ENCODE measurements at regions not wholly inside any gene's neighbourhood (a gene's known extent, or its start where the extent isn't known, plus 50 kb on each side); places are given as distances from the start of the nearest gene placed in this dataset.
"Not testable (repeated sequence)": the region's sequence is repeated elsewhere in the genome, so short reads cannot be mapped to it uniquely, and the experiment has no call there.

DNA sequence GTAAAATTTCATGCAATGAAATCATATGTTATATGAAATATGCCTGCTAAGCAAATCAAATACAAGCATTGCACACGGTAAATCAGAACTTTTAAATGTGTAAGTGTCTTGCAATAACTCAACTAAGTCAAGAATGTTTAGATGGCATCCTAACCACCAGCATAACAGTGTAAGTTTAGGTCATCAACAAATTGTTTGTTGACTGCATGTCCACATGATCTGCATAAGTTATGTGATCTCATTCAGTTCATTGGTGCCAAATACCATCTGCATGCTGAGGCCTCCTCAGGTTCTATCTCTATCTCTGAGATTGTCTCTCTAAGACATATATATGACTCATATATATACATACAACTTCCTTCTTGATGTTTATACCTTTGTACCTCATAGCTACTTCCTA, 159.6 kb upstream of the STK32A start:
- DNase-seq (ENCODE audit: low read depth in 2 of 3, low spot score in 2 of 3) = no peak

DNA sequence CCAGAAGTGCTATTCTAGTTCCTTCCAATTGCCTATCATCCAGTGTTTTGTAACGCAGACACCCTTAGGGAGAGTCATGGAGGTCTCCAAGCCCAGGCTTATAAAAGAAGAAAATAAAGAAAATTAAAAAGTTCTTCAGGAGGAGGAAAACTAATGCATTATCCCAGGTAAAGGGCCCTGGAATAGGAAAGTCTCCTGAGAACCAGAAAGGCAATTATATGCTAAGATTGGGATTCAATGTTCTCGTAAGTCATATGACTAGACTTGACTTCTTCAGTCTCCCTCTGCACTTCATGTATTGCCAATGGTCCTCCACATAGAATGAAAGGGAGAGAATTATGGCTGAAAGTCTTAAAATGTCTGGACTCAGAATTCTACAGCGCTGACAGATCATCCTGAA, 154.4 kb upstream of the STK32A start:
- no peak for DNase-seq (ENCODE audit: low read depth in 2 of 3, low spot score in 2 of 3)

DNA sequence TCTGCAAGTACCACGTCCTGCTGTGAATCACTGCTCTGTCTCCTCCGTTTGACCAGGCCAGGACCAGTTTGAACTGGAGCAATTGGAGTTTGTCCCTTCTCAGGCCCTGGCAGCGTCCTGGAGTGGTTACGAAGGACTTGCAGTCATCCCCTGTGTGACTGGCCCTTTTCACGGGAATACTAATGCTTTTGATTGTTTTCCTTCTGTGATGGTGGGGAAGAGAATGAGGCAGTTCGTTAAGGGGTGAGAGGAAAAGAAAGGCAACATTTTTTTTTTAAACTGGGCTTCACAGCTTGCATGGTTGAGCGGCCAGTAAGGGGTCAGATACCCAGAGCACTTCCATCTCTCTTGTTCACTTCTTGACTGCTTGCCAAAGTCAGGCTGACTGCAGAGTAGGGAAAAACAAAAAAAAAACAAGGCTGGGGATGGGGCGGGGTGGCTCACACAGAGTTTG, 153.5 kb upstream of the STK32A start:
- DNase-seq (ENCODE audit: low read depth in 2 of 3, low spot score in 2 of 3) = no peak

DNA sequence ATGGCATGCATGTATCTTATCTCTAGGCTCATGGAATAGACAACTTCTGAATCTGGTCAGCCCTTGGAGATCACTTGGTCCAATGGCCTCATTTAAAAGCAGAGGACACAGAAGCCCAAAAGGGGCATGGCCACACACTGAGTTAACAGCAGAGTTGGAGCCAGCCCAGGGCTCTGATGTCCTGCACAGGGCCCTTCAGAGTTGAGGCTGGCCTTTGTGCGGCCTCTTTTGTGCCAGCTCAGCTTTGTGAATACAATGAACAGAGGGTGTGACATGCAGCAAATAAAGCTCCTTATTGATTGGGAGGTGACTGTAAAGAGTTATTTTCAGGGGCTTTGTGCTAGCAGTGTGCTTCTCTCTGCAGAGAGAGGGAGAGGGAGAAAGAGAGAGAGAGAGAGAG, 150.1 kb upstream of the STK32A start:
- no peak for DNase-seq (ENCODE audit: low read depth in 2 of 3, low spot score in 2 of 3)

DNA sequence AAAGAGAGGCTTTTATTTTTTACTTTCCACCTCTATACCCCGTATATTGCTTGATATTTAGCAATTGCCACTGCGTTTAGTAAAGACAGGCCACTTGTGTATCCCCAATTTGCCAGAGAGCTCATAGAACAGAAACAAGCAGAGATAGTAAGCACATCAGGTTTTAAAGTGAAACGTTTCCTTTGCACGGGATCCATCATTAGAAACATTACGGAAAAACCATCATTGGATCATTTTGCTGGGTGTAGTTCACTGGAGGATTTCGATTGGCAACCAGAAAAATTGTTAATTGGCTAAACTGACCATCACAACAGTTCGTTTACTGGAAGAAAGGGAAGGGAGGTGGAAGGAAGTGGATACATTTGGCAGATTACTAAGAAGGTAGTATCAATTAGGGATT, 149.4 kb upstream of the STK32A start:
- DNase-seq (ENCODE audit: low read depth in 2 of 3, low spot score in 2 of 3) = no peak

DNA sequence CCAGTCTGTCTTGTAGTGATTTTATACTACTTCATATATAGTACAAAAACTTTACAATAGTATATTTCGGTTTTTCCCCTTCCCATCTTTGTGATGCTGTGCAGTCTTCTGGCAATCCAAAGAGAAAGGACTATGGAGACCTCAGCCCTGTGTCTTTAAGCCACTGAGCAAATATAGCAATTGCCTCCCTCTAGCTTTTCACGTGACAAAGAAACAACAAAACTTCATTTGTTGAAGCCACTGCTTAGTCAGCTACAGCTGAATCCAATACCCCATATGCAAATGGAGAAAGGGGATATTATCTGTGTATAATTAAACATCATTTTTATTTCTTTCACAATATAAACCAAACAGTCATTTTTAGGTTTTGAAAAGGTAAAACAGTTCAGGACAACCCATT, 142.8 kb upstream of the STK32A start:
- no peak for DNase-seq (ENCODE audit: low read depth in 2 of 3, low spot score in 2 of 3)

DNA sequence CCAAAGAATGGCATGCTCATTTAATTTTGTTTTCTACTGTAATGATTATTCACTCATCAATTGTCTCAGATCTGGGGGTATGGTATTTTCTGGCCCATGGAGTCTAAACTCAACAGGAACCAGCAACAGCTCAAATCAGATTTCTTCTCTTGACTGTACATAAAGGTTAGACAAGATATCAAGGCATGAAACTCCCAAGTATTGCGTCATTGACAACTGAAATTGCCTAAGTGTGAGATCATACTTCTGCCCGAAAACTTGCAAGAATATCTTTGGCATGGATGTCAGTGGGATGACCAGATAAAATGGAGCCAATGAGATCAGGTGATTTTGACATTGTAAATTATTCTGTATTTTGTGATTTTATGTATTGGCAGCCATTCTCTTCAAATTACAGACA, 141.7 kb upstream of the STK32A start:
- no peak for DNase-seq (ENCODE audit: low read depth in 2 of 3, low spot score in 2 of 3)

DNA sequence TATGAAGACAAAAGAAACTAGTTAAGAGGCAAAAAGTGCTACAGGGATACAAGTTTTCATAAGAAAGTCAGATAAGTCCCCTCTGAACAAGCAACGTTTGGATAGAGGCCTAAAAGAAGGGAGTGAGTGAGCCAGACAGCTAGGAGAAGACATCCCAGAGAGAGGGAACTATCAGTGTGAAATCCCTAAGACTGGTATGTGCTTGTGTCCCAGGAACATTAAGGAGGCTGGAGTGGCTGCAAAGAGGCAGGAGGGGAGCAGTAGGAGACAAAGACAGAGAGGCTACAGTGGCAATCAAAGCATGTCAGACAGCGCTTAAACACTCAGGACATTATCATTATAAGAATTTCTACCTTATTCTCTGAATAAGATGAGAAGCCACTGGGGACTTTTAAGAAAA, 139.1 kb upstream of the STK32A start:
- no peak for DNase-seq (ENCODE audit: low read depth in 2 of 3, low spot score in 2 of 3)

DNA sequence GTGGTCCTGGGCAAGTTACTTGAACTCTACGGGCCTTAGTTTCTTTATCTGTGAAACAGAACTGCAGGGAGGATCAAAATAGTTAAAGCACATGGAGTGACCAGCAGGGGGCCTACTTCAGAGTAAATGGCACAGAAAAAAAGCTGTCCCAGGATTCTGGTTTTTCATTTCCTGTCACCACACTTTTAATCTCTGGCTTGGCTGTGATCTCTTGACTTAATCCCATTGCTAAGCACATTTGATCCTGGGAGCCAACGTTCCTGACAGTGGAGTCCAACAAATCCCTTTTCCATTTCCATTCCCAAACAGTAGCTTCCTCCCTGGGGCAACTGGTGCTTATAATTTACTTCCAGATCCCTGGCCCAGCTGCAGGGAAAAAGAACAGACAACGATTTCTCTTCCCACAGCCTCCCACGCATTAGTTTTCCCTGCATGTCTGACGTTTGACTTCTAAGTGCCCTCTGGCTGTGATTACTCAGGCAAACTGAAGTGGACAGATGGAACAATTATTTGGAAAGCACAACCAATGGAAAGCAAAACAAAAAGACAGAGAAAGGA, 136.5 kb upstream of the STK32A start:
- DNase-seq (ENCODE audit: low read depth in 2 of 3, low spot score in 2 of 3) = peak in 2 of 3 donors; percentile 5 to 20

DNA sequence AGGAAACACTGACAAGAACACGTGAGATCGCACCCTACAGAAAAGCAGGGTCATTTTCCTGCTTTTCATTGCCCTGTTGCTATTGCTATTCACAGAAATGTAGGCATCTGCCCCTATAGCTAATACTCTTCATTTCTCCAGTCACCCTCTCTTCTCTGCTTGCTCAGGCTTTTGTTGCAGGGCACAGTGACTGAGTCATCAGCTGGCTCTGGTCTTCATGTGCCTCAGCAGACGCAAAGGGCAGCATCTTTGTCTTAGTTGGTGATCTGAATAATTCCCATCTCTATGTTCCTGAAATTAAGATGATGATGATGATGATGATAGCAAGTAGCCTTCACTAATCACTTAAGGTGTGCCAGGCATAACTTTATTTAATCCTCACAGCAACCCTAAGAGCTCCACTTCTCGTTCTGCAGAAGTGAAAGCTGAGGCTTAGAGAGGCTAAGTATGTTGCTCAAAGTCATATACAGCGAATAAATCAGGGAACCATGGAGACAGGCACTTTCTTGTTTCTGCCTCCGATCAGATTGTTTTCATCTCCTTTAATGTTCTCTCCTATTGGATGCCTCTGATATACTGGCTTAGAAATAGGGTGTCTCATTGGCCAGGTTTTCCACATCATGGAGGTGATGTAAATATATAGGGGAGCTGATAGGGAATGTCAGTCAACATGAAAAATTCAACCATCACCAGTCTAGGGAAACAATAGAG, 133.0 kb upstream of the STK32A start:
- no peak for DNase-seq (ENCODE audit: low read depth in 2 of 3, low spot score in 2 of 3)

DNA sequence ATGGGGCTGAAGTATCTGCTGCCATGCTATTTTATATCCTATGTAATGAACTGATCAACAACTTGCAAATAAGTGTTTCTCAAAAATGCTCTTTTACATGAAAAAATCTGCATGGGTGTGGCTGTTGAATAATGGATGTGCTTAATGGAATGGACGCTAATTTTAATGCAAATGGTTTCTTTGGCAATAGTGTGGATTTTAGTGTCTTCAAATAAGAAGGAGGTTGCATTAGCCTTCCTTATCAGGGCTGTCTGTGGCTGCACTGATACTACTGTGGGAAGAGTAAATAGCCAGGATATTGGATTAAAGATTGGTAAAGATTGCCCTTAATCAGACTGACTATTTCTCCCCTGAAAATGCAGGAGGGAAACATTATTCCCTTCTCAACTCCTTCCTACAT, 121.9 kb upstream of the STK32A start:
- DNase-seq (ENCODE audit: low read depth in 2 of 3, low spot score in 2 of 3) = no peak

DNA sequence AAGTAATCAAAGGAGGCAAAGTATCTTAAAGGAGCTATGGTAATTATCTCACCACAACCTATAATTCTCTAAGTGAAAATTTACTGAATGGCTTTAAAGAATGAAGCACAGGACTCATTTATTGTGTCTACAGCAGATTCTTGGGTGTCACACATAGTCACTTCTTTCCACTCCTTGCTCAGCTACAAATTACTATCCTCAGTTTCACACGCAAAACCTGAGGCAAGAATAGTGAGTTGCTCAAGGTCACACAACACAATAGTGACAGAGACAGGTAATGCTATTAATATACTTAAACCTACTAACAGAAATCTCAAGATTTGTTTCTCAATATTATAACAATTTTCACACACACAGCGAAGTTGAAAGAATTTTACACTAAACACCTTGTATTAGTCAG, 120.9 kb upstream of the STK32A start:
- DNase-seq (ENCODE audit: low read depth in 2 of 3, low spot score in 2 of 3) = no peak

DNA sequence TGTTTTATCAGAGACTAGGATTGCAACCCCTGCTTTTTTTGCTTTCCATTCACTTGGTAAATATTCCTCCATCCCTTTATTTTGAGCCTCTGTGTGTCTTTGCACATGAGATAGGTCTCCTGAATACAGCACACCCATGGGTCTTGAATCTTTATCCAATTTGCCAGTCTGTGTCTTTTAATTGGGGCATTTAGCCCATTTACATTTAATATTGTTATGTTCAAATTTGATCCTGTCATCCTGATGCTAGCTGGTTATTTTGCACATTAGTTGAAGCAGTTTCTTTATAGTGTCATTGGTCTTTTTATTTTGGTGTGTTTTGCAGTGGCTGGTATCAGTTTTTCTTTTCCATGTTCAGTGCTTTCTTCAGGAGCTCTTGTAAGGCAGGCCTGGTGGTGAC, 95.1 kb upstream of the STK32A start:
- DNase-seq (ENCODE audit: low read depth in 2 of 3, low spot score in 2 of 3) = not testable (repeated sequence)

DNA sequence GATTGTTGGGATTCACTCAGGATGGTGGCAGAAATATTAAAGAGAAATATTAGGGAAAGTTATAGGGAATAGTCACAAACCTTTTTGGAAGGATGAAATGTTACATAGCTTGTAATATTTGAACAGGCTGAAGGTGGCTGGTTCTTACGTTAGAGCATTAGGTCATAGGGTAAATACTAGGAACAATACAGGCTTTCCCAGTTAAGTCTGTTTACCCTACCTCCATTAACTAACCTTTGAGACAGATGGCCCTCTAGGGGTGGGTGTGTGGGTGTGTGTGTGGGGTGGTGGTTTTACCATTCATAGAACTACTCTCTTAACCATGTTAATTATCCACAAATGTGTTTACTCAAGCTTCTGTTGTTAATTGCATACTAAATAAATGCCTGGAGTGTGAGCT, 94.3 kb upstream of the STK32A start:
- no peak for DNase-seq (ENCODE audit: low read depth in 2 of 3, low spot score in 2 of 3)

DNA sequence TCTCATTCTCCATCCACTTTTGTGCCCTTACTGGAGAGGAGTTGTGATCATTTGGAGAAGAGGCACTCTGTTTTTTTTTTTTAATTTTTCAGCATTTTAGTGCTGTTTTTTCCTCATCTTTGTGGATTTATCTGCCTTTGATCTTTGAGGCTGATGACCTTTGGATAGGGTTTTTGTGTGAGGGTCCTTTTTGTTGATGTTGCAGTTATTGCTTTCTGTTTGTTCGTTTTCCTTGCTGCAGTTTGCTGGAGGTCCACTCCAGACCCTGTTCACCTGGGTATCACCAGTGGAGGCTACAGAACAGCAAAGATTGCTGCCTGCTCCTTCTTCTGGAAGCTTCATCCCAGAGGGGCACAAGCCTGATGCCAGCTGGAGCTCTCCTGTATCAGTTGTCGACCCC, 93.2 kb upstream of the STK32A start:
- not testable (repeated sequence) for DNase-seq (ENCODE audit: low read depth in 2 of 3, low spot score in 2 of 3)

DNA sequence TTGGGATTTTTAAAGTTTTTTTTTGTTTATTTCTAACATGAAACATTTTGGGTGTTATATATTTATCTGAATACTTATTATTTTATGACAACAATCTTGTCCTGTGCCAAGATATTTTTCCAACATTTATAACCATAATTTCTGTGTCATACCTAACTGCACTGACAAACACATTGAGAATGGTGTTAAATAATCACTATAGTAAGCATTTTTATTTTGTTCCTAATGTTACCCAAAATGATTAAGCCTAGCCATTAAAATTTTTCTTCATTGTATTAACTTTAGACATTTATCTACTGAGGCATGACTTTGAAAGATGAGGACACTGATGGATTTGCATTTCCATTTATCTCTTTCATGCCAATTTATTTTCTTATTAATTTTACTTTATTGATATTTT, 91.6 kb upstream of the STK32A start:
- DNase-seq (ENCODE audit: low read depth in 2 of 3, low spot score in 2 of 3) = no peak

DNA sequence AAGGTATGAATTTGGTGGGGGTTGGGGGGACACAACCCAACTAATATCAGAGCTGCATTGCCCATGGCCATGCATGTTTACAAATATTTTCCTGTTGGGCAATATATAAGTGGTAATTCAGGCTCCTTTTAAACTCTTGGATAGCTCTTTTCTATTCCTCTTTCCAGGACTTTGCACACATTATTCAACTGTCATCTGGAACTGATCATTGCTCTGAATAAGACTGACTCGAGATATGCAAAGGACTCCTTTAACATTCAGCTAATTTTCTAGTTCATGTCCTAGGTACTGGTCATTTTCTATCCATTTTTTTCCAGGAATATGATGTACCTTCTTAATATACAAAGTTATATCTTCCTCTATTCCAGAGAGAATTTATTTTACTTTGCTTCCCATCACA, 89.5 kb upstream of the STK32A start:
- no peak for DNase-seq (ENCODE audit: low read depth in 2 of 3, low spot score in 2 of 3)

DNA sequence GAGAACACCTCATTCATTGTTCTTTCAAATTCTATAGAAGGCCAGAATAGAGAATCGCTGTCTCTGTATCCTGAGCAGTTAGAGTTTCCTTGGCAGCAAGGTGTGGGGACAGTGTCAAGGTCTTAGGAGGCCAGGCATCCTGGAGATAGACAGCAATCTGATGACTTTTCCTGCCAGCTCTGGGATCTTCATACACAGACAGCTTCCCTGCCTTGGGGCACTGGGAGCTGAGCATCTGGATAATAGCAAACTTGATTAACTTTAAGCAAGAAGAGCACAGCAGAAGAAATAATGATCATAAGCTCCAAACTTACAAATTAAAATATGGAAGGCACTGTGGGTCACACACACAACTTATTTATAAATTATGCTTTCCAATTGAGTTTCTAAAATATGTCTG, 86.1 kb upstream of the STK32A start:
- DNase-seq (ENCODE audit: low read depth in 2 of 3, low spot score in 2 of 3) = no peak

DNA sequence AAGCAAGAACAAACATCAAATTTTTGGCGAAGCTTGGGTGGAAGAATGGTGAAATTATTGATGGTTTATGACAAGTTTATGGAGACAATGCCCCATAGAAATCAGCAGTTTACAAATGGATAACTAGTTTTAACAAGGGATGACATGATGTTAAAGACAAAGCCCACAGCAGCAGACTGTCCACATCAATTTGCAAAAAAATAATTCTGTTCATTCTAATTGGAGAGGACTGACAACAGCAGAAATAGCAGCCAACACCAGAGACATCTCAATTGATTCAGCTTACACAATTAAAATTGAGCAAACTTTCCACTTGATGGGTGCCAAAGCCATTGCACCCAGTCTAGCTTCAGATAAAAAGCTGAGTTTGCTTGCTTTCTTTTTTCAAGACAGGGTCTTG, 82.7 kb upstream of the STK32A start:
- no peak for DNase-seq (ENCODE audit: low read depth in 2 of 3, low spot score in 2 of 3)

DNA sequence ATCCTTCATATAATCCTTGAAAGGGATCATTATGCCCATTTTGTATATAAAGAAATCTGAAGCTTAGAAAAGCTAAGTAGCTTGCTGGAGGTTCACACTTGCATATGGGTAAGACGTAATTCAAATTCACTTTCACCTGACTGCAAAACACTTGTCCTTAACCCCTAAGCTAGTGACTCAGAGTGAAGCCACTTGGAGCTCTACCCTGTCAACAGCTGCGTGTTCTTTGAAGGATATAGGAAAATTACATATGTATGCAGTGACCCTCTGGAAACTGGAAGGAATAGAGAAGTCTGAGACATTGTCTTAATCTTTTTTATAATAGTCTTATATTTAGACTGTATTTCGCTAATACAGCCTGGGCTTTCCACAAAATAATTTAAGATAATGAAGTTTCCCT, 80.0 kb upstream of the STK32A start:
- no peak for DNase-seq (ENCODE audit: low read depth in 2 of 3, low spot score in 2 of 3)

DNA sequence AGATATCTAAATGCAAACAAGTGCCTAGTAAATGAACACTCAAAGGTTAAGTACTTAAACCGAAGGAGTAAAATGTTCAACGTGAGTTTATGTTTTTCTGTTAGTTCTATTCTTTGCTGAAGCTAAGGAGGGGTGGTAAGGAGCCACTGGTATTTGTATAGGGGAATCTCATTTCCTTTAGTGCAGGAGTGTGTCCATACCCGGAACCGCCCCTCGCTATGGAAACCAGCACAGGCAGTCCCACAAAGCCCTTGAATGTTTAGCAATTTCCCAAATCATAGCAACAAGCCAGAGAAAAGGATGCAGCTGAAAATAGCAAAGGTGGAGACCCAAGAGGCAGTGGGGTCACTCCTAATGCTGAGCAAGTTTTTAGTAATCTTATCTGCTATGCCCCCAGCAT, 78.8 kb upstream of the STK32A start:
- no peak for DNase-seq (ENCODE audit: low read depth in 2 of 3, low spot score in 2 of 3)

DNA sequence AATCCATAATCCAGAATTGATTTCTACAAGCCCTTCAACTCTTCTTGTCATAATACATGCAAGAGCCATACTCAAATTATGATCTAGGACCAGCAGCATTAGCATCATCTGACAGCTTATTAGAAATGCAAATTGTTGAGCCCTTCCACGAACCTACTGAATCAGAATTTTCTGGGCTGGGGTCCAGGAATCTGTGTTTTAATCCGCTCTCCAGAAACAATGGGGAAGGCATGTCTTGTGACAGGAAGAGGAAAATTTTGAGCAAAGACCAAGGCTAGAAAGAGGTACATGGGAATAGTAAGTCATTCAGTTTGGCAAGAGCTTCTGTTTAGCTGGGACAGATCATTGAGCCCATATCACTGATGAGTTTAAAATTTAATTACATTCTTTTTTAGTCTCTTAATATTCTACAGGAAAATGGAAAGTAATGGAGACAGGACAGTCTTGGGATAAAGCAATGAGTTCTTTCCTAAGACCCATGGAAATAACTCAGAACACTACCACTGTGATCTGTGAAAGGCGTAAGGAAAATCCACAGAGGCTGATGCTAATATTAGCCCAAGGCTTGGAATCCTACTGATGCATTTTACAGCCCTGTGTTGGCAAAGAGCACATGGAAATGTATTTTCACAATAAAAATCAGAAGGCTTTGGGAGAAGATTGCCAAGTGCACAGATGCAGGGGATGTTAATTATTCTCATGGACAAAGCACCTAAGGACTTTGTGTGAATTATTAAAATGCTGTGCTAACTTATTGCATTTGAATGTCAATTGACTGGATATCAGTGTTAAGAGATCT, 73.7 kb upstream of the STK32A start:
- no peak for DNase-seq (ENCODE audit: low read depth in 2 of 3, low spot score in 2 of 3)

All from hematopoietic multipotent progenitor cell (in vitro differentiated cells).